GM19467 (cell line): ENCODE measurements at regions not wholly inside any gene's neighbourhood (a gene's known extent, or its start where the extent isn't known, plus 50 kb on each side); places are given as distances from the start of the nearest gene placed in this dataset.

ENCODE experiments used
- ATAC-seq: cut with Tn5 transposase; IDR thresholded peaks from one replicate; pipeline ENCODE4 v1.9.1; 2021; ENCODE audit warnings: mild to moderate bottlenecking, moderate library complexity; ENCODE audit not compliant: unreplicated experiment

- no peak for ATAC-seq
These were observed 1058.6 kb downstream of the TRHDE start for GRCh38 chr12:73330584-73331351.

GRCh38 chr12:73341559-73342247 lies 1069.5 kb downstream of the TRHDE start:
- no peak for ATAC-seq

GRCh38 chr12:73342733-73343132 lies 1070.6 kb downstream of the TRHDE start:
- no peak for ATAC-seq

GRCh38 chr12:73352826-73353225 lies 1080.7 kb downstream of the TRHDE start:
- no peak for ATAC-seq

DNA sequence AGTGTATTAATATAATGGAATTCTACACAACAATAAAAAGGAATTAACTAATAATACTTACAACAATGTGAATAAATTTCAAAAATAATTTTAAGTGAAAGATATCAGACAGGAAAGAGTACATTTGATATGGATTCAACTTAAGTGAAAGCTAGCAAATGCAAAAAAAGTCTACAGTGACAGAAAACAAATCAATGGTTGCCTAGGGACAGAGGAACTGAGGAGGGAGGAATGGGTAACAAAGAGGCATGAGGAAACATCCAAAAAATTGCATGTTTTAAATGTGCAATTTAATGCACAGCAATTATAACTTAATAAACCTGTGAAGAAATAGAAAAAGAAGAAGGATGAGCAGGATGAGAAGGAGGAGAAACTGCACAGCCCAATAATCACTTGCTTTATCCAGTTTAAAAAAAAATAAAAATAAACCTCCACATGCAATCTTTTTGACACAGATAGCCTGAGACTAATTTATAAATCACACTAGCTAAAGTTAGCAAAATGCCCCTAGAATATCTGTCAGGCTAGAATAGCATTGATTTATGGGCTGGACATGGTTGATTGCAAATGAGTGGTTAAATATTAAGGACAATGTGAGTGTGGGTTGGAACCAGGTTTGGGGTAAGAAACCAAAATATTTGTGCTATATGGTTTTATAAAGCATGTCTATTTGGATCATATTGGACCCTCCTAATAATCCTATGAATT lies 1089.1 kb downstream of the TRHDE start:
- ATAC-seq = no peak

GRCh38 chr12:73361864-73362230 lies 1089.7 kb downstream of the TRHDE start:
- no peak for ATAC-seq

- ATAC-seq = no peak
These were observed 1090.5 kb downstream of the TRHDE start for GRCh38 chr12:73362666-73363065.

DNA sequence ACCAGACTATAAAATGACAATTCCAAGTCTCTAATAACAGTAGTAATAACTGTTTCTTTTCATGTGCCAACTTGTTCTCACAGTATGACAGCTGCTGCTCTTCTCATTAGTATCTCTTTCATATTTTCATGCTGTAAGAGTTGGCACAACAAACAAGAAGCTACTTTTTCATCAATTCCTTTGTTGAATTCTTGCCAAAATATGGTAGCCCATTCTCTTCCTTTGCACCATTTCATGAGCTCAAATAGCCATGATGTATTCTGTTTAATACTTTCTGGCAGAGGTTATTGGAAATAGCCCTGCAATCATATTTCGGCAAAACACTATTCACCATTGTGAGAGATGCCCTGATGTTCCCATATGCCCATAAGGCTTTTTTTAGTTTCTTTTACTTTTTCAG lies 1100.7 kb downstream of the TRHDE start:
- no peak for ATAC-seq

DNA sequence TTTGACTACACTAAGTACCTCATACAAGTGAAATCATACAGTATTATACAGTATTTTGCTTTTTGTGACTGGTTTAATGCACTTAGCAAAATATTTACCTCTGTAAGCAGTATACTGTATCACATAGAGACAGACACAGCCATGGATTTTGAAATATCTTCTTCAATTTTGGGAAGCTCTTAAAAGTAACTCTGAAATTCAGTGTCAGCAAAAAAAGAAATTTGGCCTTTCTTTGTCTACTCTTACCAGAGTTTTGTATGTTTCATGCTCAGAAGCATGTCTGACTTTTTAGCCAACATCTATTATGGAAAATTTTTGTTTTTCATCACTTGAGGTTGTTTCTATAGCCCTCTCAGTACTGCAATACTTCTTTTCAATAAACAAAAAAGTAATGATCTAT lies 1102.2 kb downstream of the TRHDE start:
- ATAC-seq = no peak

DNA sequence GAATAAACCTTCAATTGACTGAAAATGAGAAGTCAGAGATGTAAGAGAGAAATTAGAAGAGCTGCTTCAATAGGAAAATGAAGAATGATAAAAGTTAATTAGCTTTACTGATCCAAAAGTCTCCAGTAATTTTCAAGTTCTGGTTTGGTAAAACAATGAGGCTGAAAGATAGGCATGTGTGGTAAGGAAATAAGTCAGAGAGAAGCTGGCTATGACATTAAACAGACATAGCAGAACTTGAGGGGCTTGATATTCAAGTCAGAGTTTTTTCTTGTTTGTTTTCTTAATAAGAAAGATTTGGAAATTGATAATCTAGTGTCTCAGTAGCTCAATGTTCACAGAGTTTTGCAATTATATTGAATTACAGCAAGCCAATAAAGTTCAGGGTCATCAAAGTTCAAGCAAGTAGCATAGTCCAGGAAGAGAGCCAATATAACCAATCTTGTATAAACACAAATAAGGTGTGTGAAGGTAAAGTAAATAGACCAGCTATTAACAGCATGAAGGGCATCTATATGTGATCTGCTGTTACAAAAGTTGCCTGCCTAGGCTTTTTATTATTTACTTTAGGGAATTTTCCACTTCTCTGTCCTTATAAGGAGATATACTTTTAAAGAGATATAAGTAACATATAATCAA lies 1111.5 kb downstream of the TRHDE start:
- ATAC-seq = no peak

GRCh38 chr12:73384592-73384991 lies 1112.4 kb downstream of the TRHDE start:
- no peak for ATAC-seq

DNA sequence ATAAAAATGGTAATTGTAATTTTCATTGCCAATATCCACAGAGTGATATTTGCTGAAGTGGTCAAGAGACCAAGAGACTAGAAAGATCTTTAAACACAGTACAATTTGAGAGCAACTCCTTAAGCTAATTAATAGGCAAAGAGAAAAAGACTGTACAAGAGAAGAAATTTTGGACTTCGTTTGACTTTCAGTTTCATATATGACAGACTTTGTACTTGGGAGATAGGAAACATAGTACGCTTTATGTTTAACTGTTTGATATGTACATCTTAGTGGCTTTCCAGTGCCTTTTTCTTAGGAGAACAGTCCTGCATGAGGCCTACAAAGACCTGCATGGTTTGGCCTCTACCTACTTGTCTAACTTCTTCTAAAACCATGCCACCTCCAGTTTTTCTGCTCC lies 1118.1 kb downstream of the TRHDE start:
- no peak for ATAC-seq

GRCh38 chr12:73413051-73413450 lies 1124.6 kb upstream of the ATXN7L3B start:
- no peak for ATAC-seq

DNA sequence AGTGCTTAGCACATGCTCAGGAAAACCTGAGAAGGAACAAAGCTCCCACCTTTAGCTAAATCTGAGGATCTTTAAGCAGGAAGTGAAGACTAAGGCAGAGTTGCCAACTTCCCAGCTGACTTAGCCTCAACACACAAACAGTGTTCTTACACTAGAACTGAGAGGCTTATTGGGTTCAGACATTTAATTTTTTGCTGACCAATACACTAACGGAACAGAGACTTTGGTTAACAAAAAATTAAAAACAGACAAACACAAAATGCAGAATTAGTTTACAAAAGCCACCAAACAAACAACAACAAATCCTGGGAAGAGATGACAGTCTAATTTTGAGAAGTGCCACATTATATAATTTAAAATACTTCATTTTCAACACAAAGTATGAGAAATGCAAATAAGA lies 1123.7 kb upstream of the ATXN7L3B start:
- ATAC-seq = no peak

GRCh38 chr12:73414926-73415325 lies 1122.7 kb upstream of the ATXN7L3B start:
- ATAC-seq = no peak

- ATAC-seq = no peak
These were observed 1119.1 kb upstream of the ATXN7L3B start for GRCh38 chr12:73418541-73418940.

DNA sequence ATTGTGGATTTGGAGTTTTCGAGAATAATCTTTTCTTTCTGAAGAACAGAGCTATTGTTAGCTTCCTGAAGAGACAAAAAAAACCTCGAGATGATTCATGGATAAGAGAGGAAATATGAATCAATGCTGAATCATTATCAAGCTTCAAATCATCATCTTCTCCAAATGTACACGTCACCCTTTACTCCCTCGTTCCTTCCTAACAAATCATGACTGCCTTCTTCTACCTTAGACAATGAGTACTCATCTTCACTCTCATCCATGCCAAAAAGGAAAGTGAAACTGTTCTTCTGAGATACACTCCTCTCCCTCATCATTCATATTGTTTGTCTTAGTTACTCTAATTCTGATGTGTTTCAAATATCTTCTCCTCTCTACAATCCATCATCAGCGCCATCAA lies 1115.8 kb upstream of the ATXN7L3B start:
- no peak for ATAC-seq

DNA sequence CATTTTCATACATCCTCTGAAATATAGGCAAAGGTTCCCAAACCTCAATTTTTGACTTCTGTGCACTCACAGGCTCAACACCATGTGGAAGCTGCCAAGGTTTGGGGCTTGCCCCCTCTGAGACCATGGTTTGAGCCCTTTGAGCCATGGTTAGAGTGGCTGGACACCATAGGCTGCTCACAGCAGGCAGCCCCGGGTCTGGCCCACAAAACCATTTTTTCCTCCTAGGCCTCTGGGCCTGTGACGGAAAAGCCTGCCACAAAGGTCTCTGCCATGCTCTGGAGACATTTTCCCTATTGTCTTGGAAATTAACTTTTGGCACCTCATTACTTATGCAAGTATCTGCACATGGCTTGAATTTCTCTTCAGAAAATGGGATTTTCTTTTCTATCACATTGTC lies 1113.2 kb upstream of the ATXN7L3B start:
- no peak for ATAC-seq

- ATAC-seq = peak; percentile 79
These were observed 1091.8 kb upstream of the ATXN7L3B start for GRCh38 chr12:73445658-73446324.

- ATAC-seq = no peak
These were observed 1084.8 kb upstream of the ATXN7L3B start for GRCh38 chr12:73452672-73453469.
